ENCODE measurements at regions not wholly inside any gene's neighbourhood (a gene's known extent, or its start where the extent isn't known, plus 50 kb on each side); places are given as distances from the start of the nearest gene placed in this dataset.

- Histone ChIP-seq H3K27ac (ENCODE audit: low read depth, low read length) (no peak overlapping the region), H3K4me2 (ENCODE audit: low read length) (no peak overlapping the region), H3K27me3 (ENCODE audit: control insufficient read depth, low read length) (no peaks in the 10 kb centered on the region), H4K20me1 (ENCODE audit: control insufficient read depth, insufficient read depth, low read depth, low read length) (no peaks in the 10 kb centered on the region), H3F3A (ENCODE audit: control insufficient read depth, insufficient read depth) (no peaks in the 10 kb centered on the region), H3K4me1 (ENCODE audit: control insufficient read depth, low read length) (peaks cover 37% of the 10 kb centered on the region), H3K4me3 (ENCODE audit: low read length) (no peak overlapping the region), H3K79me2 (ENCODE audit: control insufficient read depth, low read length) (no peaks in the 10 kb centered on the region), H3K9me2 (replicated peaks; ENCODE audit: control insufficient read depth, low read length) (no peaks in the 10 kb centered on the region), H3K9me3 (ENCODE audit: control insufficient read depth, insufficient read depth, low read length) (no peaks in the 10 kb centered on the region), H3K36me3 (ENCODE audit: control insufficient read depth, low read length) (no peaks in the 10 kb centered on the region)
- no peak for TF ChIP-seq CTCF (IDR thresholded peaks at IDR 0.05; ENCODE audit: low read depth, low read length, poor library complexity, severe bottlenecking)
- no peak for TF ChIP-seq EZH2phosphoT487 (IDR thresholded peaks at IDR 0.05; ENCODE audit: borderline replicate concordance, low read length)
Measured at GRCh38 chr14:42013153-42013552, 406.5 kb downstream of the LRFN5 start.

- peaks cover 29% of the 10 kb centered on the region for H3K4me1 ChIP-seq (ENCODE audit: control insufficient read depth, low read length)
- H3K27ac ChIP-seq (ENCODE audit: low read depth, low read length): peak overlapping the region; percentile 30
- H3K27me3 ChIP-seq (ENCODE audit: control insufficient read depth, low read length): no peaks in the 10 kb centered on the region
- H3K79me2 ChIP-seq (ENCODE audit: control insufficient read depth, low read length): no peaks in the 10 kb centered on the region
- 0 out of 2 replicates have a peak overlapping the region, but pooled peaks have one; percentile 12 for H3K4me2 ChIP-seq (ENCODE audit: low read length)
- TF ChIP-seq EZH2phosphoT487 (IDR thresholded peaks at IDR 0.05; ENCODE audit: borderline replicate concordance, low read length): no peak
- TF ChIP-seq CTCF (IDR thresholded peaks at IDR 0.05; ENCODE audit: low read depth, low read length, poor library complexity, severe bottlenecking): no peak
- H3K36me3 ChIP-seq (ENCODE audit: control insufficient read depth, low read length): no peaks in the 10 kb centered on the region
- H3F3A ChIP-seq (ENCODE audit: control insufficient read depth, insufficient read depth): no peaks in the 10 kb centered on the region
- H3K9me3 ChIP-seq (ENCODE audit: control insufficient read depth, insufficient read depth, low read length): no peaks in the 10 kb centered on the region
- no peaks in the 10 kb centered on the region for H4K20me1 ChIP-seq (ENCODE audit: control insufficient read depth, insufficient read depth, low read depth, low read length)
- H3K4me3 ChIP-seq (ENCODE audit: low read length): no peak overlapping the region
- H3K9me2 ChIP-seq (replicated peaks; ENCODE audit: control insufficient read depth, low read length): no peaks in the 10 kb centered on the region
Measured at GRCh38 chr14:42011221-42011620, 404.5 kb downstream of the LRFN5 start.

GRCh38 chr14:42004321-42004720, 397.6 kb downstream of the LRFN5 start:
- TF ChIP-seq EZH2phosphoT487 (IDR thresholded peaks at IDR 0.05; ENCODE audit: borderline replicate concordance, low read length): no peak
- no peak for TF ChIP-seq CTCF (IDR thresholded peaks at IDR 0.05; ENCODE audit: low read depth, low read length, poor library complexity, severe bottlenecking)
- H3F3A ChIP-seq (ENCODE audit: control insufficient read depth, insufficient read depth): no peaks in the 10 kb centered on the region
- no peaks in the 10 kb centered on the region for H3K9me2 ChIP-seq (replicated peaks; ENCODE audit: control insufficient read depth, low read length)
- no peak overlapping the region for H3K4me3 ChIP-seq (ENCODE audit: low read length)
- H3K4me1 ChIP-seq (ENCODE audit: control insufficient read depth, low read length): no peaks in the 10 kb centered on the region
- H3K9me3 ChIP-seq (ENCODE audit: control insufficient read depth, insufficient read depth, low read length): no peaks in the 10 kb centered on the region
- no peaks in the 10 kb centered on the region for H3K27me3 ChIP-seq (ENCODE audit: control insufficient read depth, low read length)
- H3K79me2 ChIP-seq (ENCODE audit: control insufficient read depth, low read length): no peaks in the 10 kb centered on the region
- no peaks in the 10 kb centered on the region for H3K36me3 ChIP-seq (ENCODE audit: control insufficient read depth, low read length)
- no peak overlapping the region for H3K27ac ChIP-seq (ENCODE audit: low read depth, low read length)
- H4K20me1 ChIP-seq (ENCODE audit: control insufficient read depth, insufficient read depth, low read depth, low read length): no peaks in the 10 kb centered on the region
- no peak overlapping the region for H3K4me2 ChIP-seq (ENCODE audit: low read length)

- Histone ChIP-seq H3K79me2 (ENCODE audit: control insufficient read depth, low read length) (no peaks in the 10 kb centered on the region), H3K4me3 (ENCODE audit: low read length) (no peak overlapping the region), H3K27me3 (ENCODE audit: control insufficient read depth, low read length) (no peaks in the 10 kb centered on the region), H3F3A (ENCODE audit: control insufficient read depth, insufficient read depth) (no peaks in the 10 kb centered on the region), H3K4me2 (ENCODE audit: low read length) (no peak overlapping the region), H3K9me2 (replicated peaks; ENCODE audit: control insufficient read depth, low read length) (no peaks in the 10 kb centered on the region), H3K4me1 (ENCODE audit: control insufficient read depth, low read length) (no peaks in the 10 kb centered on the region), H3K36me3 (ENCODE audit: control insufficient read depth, low read length) (no peaks in the 10 kb centered on the region), H3K9me3 (ENCODE audit: control insufficient read depth, insufficient read depth, low read length) (no peaks in the 10 kb centered on the region), H4K20me1 (ENCODE audit: control insufficient read depth, insufficient read depth, low read depth, low read length) (no peaks in the 10 kb centered on the region), H3K27ac (ENCODE audit: low read depth, low read length) (no peak overlapping the region)
- TF ChIP-seq CTCF (IDR thresholded peaks at IDR 0.05; ENCODE audit: low read depth, low read length, poor library complexity, severe bottlenecking) (no peak), EZH2phosphoT487 (IDR thresholded peaks at IDR 0.05; ENCODE audit: borderline replicate concordance, low read length) (no peak)
Measured at GRCh38 chr14:42002141-42002540, 395.5 kb downstream of the LRFN5 start.
